Activated CD4-positive, alpha-beta T cell treated with anti-CD3 and anti-CD28 coated beads, Interleukin-10, Interleukin-2, amounts not matched to agents 100 ng/mL and 50 ng/mL, durations not matched to agents 16 hours and 8 hours (primary cell): ENCODE measurements at regions not wholly inside any gene's neighbourhood (a gene's known extent, or its start where the extent isn't known, plus 50 kb on each side); places are given as distances from the start of the nearest gene placed in this dataset.

ENCODE experiments used
- DNase-seq: peaks from one replicate; pipeline ENCODE4 v3.0.0-alpha.2; 2020

GRCh38 chr20:56060486-56060885, 55.2 kb upstream of the CBLN4 start:
- DNase-seq: no peak

- DNase-seq: no peak
Observed at GRCh38 chr20:56069016-56069415, 63.7 kb upstream of the CBLN4 start.

- no peak for DNase-seq
Observed at GRCh38 chr20:56072165-56072564, 66.8 kb upstream of the CBLN4 start.

DNA sequence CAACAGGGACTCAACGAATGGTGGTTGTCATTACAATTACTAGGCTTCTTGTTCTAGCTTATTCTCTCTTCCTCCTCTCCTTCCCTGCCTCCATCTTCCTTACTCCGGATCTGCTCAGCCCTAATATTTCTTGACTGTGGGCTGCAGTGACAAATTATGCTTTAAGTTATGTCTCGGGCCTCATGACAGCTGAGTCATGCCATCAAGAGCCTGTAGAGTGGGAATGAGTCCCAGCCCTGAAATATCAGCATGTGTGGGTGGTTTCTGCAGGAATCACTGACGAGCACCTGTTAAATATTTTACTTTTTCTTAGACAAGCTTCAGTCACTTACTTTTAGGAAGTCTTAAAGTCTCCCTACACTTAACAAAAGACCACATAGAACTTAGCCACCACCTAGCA, 83.1 kb upstream of the CBLN4 start:
- no peak for DNase-seq

- peak; percentile 10 for DNase-seq
Observed at GRCh38 chr20:56091628-56092234, 86.4 kb upstream of the CBLN4 start.

- DNase-seq: no peak
Observed at GRCh38 chr20:56094228-56094627, 88.9 kb upstream of the CBLN4 start.

GRCh38 chr20:56098981-56099500, 93.7 kb upstream of the CBLN4 start:
- no peak for DNase-seq

DNA sequence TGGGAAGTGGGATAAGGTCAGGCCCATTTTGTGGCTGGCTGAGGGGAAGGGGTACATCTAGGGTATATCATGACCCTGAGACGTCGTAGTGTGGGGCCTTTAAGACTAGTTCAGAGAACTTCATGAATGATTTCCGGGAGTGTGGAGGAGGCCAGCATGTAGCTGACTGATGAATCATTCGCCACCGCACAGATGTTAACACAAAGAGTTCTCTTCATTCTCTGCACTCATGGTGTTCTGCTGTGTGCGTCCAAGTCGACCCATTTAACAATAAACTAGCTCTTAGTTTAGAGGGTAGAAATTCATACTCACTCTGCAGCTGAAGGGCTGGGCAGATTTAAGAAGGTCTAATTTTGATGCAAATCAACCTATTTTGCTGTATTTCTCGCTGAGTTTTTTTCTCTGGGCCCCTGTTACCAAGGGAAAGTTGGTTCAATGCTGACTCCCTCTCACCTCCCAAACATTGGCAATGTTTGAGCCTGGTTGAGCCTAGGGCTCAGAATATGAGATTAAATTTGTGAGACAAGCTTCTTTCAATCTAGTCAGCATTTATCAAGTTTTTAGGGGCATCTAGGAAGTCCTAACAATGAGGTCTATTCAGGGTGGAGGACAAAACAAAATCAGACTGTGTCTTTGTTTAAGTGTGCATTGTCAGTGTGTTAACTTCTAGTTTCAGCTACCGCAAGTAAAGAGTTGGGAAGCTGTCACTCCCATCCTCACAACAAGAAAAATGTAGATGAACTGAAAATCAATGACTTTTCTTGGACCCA, 106.8 kb upstream of the CBLN4 start:
- no peak for DNase-seq

DNA sequence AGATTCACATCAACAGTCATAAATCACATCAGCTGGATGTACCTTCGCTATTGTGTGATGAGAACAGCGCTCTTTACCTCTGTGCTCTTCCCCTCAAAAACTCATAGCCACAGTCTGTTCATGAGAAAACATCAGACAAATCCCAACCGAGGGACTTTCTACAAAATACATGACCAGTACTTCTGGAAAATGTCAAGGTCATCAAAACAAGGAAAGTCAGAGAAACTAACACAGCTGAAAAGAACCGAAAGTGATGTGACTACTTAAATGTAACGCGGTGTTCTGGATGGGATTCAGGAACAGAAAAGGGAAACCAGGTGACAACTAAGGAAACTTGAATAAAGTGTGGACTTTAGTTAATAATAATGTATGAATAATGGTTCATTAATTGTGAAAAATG, 112.0 kb upstream of the CBLN4 start:
- no peak for DNase-seq

DNA sequence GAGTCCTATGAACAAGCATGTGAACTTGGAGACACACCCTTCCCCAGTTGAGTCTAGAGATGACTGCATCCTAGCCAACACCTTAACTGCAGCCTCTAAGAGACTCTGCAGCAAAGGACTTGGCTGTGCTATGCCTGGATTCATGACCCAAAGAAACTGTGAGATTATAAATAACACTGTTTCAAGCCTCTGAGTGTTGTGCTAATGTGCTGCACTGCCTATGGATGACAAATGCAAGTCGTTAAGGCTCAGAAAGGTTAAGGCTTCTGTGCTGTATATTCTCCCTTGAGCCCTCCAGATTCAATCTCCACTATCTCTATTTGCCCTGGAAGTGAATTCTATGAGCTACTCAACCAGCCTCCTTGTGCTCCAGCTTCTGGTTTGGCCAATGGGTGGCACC, 116.5 kb upstream of the CBLN4 start:
- DNase-seq: no peak

- DNase-seq: no peak
Observed at GRCh38 chr20:56143759-56144158, 104.8 kb upstream of the MC3R start.

DNA sequence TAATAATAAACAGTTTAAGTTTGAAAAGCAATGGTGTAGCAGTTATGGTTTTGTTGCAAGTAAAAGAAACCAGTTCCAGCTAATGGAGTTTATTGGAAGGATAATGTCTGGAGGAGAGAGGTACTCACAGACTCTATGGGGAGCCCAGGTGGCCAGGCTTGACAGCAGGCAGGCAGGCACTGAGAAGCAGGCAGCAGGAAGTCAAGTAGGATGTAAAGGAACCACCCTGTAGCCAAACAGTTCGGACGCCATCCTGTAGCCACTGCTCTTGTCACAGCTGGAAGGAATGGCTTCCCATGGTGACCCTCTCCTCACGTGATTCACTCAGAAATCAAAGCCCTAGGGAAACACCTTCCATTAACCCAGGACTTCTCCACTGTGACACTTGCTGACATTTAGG, 96.7 kb upstream of the MC3R start:
- no peak for DNase-seq

DNA sequence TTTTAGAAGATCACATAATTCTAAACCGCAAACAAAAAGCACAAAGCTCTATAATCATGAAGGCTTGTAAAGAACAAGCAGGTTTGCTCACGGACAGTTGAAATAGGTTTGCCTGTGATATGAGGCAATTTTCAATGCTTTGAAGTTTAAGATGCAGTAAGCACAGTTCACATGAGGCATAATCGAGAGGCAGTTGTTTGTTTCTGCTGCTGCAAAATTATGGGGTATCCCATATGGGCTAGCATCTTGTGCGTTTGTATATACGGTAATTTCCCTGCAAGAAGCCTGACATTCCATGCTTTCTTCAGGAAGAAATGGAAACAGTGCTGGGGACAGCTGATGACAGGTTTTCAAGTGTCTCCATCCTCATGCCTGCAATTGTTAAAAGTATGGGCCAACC, 94.6 kb upstream of the MC3R start:
- DNase-seq: no peak

GRCh38 chr20:56155625-56156024, 92.9 kb upstream of the MC3R start:
- no peak for DNase-seq

DNA sequence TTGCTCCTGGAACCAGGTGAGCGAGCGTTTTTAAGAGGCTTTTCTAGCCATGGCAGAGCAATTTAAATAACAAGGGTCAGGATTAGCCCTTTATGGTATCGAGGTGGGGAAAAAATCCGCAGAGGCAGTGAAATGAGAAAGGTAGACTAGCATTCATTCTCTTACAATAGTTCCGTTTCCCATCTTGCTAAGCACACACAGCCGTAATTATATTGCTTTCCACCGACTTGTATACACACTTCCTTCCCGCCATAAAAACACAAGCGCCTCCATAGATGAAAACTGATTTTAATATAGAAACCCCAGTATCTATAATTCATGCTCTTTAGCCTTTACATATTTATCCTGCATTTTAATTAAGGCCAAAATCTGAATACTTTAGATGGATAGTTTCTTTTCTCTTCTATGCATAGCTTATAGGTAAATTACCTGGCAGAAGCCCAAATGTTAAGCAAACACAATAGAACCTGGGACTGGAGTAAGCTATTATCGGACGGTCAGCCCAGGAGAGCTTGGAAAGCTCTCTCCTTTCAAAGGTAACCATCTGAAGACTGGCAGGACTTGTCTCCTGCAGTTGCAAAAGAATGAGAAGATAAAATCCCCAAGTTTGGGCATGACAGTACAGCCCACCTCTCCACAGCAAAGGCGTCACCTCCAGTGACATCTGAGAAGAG, 90.9 kb upstream of the MC3R start:
- DNase-seq: no peak

DNA sequence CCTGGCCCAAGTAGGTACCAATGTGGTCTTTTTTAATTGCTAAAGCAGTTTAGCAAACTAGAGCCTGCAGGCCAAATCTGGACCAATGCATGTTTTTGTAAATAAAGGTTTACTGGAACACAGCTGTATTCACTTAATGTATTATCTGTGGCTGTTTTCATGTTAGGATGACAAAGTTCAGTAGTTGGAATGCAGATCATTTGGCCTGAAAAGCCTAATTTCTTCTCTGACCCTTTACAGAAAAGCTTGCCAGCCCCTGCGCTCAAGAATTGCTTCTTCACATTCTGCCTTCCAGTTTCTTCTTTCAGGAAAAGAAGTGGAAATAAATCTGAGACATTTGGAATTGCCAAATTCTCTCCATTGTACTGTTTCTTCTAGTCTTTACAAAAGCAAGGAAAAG, 90.0 kb upstream of the MC3R start:
- DNase-seq: no peak

- no peak for DNase-seq
Observed at GRCh38 chr20:56160956-56161355, 87.6 kb upstream of the MC3R start.

GRCh38 chr20:56163806-56164205, 84.7 kb upstream of the MC3R start:
- DNase-seq: no peak

DNA sequence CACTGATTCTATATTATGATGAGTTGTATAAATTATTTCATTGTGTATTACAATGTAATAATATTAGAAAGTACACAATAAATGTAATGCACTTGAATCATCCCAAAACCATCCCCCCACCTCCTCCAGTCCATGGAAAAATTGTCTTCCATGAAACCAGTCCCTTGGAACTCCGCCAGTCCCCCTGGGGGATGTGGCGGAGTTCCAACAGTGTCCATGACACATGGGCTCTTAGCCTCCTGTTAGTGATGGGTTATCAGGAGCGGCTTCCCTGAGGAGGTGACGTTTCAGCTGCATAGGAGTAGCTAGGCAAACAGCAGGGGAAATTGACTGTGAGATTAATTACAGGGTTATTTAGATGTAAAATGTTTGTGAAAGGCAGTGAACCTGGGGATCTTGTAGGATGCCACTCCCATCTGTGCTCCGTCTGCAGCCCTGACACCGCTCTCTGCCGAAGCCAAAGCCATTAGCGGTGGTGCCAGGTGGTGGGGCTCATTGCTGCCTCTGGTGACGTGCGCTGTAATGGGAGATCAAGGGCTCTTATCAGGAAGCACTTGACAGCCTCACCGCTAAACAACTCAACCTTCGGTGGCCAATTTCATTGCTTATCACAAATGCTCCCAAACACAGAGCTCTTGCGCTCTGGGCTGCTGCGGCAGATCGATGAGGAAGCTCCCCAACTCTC, 81.6 kb upstream of the MC3R start:
- no peak for DNase-seq

DNA sequence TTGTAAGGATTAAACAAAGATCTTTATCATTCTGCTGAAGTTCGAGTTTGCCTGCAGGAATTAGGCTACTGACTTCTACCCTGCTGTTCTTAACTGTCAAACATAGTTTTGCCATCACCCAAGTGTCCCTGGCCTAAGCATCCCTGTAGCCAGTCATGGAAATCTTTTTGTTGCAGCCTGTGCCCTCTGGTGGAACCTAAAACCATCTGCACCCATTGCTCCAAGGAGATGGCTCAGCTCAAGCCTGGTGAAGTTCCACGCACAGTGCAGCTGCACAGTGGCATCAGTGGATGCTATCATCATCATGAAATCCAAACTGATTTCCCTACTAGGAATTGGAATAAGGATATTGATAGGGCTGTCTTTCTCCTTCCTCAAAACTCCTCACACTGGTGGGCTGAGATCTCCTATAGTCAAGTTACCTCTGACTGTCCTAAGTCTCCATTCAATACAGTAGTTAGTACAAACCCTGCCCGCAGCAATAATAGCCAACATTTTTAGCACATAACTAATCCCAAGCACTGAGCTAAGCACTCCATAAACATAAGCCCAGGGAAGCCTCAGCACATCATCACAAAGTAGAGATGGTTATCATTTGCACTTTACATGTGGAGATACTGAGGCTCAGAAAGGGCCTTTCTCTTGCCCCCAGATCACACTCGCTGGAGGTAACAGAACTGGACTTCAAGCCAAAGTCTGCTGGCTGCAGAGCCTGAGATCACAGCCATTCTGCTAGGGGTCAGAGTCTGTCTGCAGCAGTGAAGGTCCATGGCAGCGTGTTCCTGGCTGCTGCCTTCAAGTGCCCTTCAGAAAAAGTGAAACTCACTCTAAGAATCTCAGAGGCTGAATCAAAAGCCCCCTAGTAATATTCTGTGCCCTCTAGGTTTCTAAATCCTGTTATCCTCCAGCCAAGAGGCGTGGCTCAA, 77.2 kb upstream of the MC3R start:
- DNase-seq: no peak

DNA sequence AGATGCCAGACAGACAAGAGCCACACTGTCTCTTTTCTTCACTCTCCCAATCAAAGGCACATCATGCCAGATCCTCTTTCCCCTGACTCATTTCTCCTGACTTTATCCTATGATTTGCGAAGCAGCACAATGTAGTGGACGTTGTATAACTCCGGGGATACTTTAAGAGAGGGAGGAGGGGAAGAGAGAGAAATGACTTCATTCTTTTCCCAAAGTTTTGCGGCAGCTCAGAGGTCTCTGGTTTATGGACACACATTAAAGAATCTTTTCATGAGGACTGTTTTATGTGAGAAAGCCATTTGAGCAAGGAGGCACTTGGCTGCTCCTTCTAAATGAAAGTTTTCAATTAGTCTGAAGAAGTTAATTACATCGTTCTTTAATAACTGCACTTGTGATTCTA, 75.1 kb upstream of the MC3R start:
- no peak for DNase-seq

DNA sequence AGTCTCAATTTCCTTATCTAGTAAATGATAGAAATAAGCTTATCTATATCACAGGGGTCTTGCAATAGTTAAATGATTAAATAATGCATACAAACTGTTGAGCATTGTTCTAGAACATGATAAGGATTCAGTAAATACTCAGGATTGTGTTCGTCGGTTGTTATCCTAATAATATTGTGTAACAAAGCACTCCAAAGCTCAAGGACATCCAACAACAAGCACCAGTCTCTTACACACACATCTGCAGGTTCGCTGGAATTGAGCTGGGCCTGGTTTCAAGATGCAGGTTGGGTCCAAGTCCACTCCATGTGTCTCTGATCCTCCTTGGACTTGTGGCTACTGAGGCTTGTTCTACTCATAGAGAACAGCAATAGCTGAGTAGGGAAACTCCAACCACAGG, 74.1 kb upstream of the MC3R start:
- DNase-seq: no peak
